ENCODE measurements at regions not wholly inside any gene's neighbourhood (a gene's known extent, or its start where the extent isn't known, plus 50 kb on each side); places are given as distances from the start of the nearest gene placed in this dataset.
A peak's percentile ranks its signal among the peaks of the same experiment; 100 is the strongest.

DNA sequence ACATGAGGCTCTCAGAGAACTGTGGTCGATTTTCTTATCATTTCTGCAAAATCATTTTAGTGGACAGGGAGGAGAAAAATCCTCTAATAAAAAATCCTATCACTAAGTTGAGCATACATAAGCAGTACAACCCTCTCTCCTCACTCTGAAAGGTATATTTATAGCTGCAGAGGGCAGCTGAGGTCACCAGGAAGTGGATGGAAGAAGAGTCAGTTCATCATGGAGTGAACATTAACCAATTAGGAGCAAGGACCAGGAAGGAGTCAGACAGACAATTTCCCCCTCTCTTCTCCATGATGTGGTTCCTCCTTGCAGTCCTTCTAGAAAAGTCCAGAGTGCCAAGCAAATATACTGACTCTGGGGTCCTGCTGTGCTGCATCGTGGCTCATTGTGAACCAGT is 253.7 kb downstream of the TOX3 start:
- H3K36me3 Mint-ChIP-seq, result no peaks in the 10 kb centered on the region
- no peaks in the 10 kb centered on the region for H3K27me3 Mint-ChIP-seq
- ATAC-seq (replicated peaks) (no peak), DNase-seq (no peak)
- peaks cover 0 to 6% of the 10 kb centered on the region in 2 donors for H3K9me3 Mint-ChIP-seq
- H3K27ac Mint-ChIP-seq, result no peak overlapping the region
- H3K4me3 Mint-ChIP-seq, result no peak overlapping the region
- no peaks in the 10 kb centered on the region for H3K4me1 Mint-ChIP-seq

DNA sequence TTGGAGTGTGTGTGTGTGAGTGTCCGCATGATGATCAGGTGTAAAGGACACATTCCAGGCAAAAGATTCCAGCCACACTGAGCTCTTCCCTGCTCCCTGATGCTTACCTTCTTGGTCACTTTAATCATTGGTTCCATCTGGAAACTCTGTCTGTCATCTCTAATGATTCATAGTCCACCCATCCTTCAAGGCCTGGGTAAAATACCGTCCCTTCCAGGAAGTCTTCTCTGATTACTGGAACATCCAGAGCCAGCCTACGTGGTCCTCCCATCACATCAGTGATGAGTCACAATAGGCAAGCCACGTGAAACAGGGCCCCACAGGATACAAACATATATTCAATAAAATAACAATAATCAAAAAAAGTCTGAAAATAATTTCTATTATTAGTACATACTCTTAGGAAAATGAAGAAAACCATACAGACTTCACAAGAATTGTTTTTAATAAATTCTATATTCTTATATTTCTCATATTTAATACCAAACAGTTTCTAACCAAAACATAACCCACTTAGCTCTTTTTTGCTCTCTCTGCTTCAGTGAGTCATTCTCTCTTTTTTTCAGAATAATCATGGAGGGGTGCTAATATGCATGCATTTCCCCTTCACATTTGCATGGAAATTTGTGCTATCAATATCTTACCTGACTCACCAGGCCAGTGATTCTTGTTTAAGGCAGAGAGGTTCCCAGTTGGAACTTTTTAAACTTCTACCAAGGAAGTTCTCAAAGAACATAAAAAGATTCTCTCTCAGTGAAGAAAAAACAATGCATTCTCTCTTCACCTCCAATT is 263.2 kb downstream of the TOX3 start:
- Mint-ChIP-seq H3K9me3 (peaks cover 0 to 3% of the 10 kb centered on the region in 2 donors), H3K4me1 (no peaks in the 10 kb centered on the region), H3K4me3 (no peak overlapping the region), H3K27me3 (no peaks in the 10 kb centered on the region), H3K36me3 (no peaks in the 10 kb centered on the region), H3K27ac (no peak overlapping the region)
- DNase-seq, result no peak
- no peak for ATAC-seq (replicated peaks)

DNA sequence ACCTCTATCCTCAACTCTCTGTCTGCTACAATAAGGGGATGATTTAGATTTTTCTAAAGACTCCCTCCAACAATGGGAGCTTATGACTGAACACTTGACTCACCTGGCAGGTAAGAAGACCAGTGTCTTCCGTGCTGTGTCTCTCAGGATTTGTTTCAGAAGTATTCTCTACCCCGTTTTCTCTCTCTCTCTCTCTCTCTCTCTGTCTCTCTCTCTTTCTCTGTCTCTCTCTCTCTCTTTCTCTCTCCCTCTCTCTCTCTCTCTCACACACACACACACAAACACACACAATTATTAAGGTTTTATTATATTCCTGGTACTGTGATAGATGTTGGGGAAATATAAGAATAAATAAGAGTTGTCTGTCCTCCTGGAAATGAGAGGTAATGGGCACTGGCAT is 263.9 kb downstream of the TOX3 start:
- Mint-ChIP-seq H3K4me3 (no peak overlapping the region), H3K4me1 (no peaks in the 10 kb centered on the region), H3K36me3 (no peaks in the 10 kb centered on the region), H3K27me3 (no peaks in the 10 kb centered on the region), H3K9me3 (peaks cover 0 to 1% of the 10 kb centered on the region in 2 donors), H3K27ac (no peak overlapping the region)
- ATAC-seq (replicated peaks) (no peak), DNase-seq (no peak)

DNA sequence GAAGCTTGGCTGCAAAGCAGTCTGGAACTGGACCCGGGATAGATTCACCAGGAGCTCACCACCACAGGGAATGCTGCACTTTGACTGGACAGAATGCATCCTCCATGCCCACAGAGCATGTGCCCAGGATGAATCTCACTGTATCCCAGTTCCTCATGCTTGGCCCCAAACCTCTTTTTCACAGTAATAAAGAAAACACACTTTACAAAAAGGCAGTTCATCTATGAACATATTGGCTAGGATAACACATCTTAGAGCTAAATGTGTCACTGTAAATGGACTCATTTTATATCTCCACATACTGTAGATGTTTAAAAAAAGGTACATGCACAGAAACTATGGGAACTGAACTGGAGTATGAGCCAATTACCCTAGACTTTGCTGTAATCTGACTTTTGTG is 266.9 kb downstream of the TOX3 start:
- Mint-ChIP-seq H3K4me3 (no peak overlapping the region), H3K9me3 (peaks cover 0 to 1% of the 10 kb centered on the region in 2 donors), H3K27ac (no peak overlapping the region), H3K27me3 (no peaks in the 10 kb centered on the region), H3K36me3 (no peaks in the 10 kb centered on the region), H3K4me1 (no peaks in the 10 kb centered on the region)
- DNase-seq, result no peak
- ATAC-seq (replicated peaks), result no peak

DNA sequence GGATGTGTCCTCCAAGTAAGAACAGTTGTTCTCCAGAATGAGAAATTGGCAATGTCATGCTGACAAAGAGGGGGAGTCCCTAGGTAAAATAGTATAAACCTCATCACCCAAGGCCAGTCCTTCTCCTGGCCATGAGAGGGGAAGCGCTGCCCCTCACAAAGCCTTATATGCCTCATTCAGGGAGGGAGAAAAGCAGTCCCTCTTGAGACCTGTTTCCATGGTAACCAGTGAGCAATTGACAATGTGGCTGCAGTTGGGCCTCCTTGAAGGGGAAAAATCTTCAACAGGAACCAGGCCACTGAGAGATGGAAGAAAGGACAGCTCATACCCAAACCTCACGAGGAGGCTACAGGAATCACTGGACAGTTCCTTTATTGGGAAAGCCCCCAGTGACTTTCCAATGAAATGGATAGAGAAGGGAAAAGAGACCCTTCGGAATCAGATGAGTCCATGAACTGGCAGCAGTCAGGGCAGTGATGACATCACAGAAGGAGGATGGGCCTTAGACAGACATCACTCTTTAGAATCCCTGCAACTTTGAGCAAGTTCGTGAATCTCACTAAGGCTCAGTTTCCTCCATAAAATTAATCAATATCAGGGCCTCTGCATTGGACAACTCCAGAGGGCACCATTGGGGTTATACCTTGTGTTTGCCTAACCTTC is 275.7 kb downstream of the TOX3 start:
- no peak overlapping the region for H3K4me3 Mint-ChIP-seq
- no peaks in the 10 kb centered on the region for H3K27me3 Mint-ChIP-seq
- no peaks in the 10 kb centered on the region for H3K36me3 Mint-ChIP-seq
- ATAC-seq (replicated peaks), result peak; percentile 33 to 61
- no peaks in the 10 kb centered on the region for H3K4me1 Mint-ChIP-seq
- no peak overlapping the region for H3K27ac Mint-ChIP-seq
- H3K9me3 Mint-ChIP-seq, result peaks cover 0 to 5% of the 10 kb centered on the region in 2 donors
- no peak for DNase-seq

DNA sequence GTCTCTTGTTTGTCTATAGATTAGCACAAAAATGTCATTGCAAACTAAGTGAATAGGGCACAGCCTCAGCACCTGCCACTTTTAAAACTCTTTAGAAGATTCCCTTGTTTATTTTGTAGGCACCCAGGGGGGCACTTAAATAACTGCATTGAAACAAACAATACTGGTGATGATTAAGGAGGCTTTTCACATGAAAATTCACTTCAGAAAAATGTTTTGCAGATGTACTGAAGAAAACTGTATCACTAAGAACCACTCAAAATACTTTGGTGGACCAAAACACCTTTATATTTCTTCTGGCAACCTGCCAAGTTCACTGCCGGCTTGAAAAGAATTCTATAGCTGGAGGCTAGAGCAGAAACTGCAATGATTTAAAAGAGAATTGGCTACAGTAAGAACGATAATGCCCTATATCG is 281.5 kb downstream of the TOX3 start:
- no peaks in the 10 kb centered on the region for H3K27me3 Mint-ChIP-seq
- H3K9me3 Mint-ChIP-seq, result peaks cover 0 to 3% of the 10 kb centered on the region in 2 donors
- no peak overlapping the region for H3K27ac Mint-ChIP-seq
- H3K4me3 Mint-ChIP-seq, result no peak overlapping the region
- ATAC-seq (replicated peaks) (no peak), DNase-seq (no peak)
- no peaks in the 10 kb centered on the region for H3K36me3 Mint-ChIP-seq
- H3K4me1 Mint-ChIP-seq, result no peaks in the 10 kb centered on the region

DNA sequence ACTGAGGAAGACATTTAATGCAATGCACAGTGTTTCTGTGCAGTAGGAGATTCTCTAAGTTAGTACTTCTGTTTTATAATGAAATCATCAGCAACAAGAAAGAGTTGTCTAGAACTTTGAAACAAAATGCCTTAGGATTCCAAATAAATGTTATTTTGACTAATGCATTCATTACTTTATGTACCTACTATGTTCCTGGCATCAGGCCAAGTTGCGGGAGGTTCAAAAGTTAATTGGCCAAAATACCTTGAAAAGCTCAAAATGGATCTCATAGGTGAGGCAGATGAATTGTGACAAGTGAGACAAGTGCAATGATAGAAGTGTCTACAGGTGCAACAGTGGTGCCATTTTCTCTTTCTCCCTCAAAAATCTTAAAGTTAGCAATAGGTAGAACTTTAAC is 289.4 kb downstream of the TOX3 start:
- Mint-ChIP-seq H3K36me3 (no peaks in the 10 kb centered on the region), H3K4me3 (no peak overlapping the region), H3K27me3 (no peaks in the 10 kb centered on the region), H3K27ac (no peak overlapping the region), H3K4me1 (no peaks in the 10 kb centered on the region), H3K9me3 (no peaks in the 10 kb centered on the region)
- DNase-seq, result no peak
- ATAC-seq (replicated peaks), result no peak

DNA sequence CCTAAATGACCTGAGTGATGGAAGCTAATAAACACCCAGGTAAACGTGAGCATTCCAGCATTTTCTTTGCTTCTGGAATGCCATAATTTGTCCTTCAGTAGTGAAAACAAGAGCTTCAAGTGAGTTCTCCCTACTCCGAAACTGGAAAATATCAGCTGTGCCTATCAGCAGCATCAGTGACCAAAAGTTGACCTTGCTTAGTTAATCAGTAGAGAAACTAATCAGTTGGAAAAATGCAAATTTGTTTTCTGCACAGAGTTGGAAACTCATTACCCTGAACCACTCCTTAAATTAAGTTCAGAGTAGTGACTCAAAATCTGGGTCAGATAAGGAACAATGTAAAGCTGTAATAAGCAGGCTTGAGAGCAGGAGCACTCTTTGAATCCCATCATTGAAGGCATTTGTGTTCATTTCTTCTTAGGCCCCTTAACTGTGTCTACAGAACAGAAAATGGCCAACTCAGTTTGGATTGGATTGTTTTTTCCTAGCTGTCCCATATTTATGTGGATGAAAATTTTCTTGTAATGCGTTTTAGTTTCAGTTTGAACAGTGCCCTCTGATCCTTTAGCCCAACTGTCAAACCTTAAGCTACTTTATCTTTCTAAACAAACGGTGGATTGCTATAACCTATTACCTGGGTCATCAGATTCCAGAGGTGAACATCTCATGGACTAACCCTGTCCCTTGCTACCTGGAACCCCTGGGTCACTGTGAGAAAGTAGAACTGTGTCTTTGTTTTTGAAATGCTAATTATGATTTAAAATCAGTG is 290.4 kb downstream of the TOX3 start:
- ATAC-seq (replicated peaks), result no peak
- Mint-ChIP-seq H3K4me1 (no peaks in the 10 kb centered on the region), H3K27me3 (no peaks in the 10 kb centered on the region), H3K9me3 (no peaks in the 10 kb centered on the region), H3K27ac (no peak overlapping the region), H3K4me3 (no peak overlapping the region), H3K36me3 (no peaks in the 10 kb centered on the region)
- DNase-seq, result no peak

DNA sequence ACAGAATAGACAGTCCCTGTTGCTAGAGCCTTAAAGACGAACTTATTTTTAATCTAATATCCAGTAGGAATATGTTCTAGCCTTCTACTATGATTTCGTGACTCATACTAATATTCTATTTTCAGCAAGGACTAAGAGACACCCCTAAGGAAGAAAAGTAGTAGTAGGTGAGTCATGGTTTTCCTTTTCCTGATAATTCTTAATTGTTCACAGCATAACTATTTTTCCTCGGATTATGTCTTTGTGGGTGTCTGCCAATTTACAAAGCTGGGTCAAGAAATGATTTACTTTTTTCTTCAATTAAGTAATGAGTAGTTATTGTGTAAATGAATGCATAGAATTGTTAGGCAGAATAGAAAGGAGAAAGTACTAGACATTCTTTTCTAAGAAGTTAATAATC is 292.2 kb downstream of the TOX3 start:
- Mint-ChIP-seq H3K4me1 (no peaks in the 10 kb centered on the region), H3K27ac (no peak overlapping the region), H3K9me3 (no peaks in the 10 kb centered on the region), H3K36me3 (no peaks in the 10 kb centered on the region), H3K4me3 (no peak overlapping the region), H3K27me3 (no peaks in the 10 kb centered on the region)
- DNase-seq (no peak), ATAC-seq (replicated peaks) (no peak)

DNA sequence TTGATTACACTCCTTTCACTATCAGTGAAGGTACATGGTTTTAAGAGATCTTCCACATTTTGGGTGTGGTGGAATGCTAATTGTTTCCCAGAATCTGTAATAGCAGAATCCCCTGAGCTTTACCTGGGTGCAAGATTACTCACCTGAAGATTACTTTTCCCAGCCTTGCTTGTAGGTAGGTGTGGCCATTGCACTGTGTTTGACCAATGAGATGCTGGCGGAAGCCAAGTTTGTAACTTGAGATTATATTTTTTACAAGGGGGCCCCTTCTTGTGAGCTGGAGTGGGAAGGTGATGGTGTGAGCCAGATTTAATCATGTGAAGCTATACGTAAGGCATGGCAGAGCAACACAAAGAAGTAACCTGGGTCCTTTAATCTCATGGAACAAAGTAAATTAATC is 294.3 kb downstream of the TOX3 start:
- no peak for DNase-seq
- ATAC-seq (replicated peaks), result no peak
- Mint-ChIP-seq H3K4me3 (no peak overlapping the region), H3K27me3 (no peaks in the 10 kb centered on the region), H3K27ac (no peak overlapping the region), H3K9me3 (peaks cover 9 to 10% of the 10 kb centered on the region in 2 donors), H3K36me3 (no peaks in the 10 kb centered on the region), H3K4me1 (no peaks in the 10 kb centered on the region)

DNA sequence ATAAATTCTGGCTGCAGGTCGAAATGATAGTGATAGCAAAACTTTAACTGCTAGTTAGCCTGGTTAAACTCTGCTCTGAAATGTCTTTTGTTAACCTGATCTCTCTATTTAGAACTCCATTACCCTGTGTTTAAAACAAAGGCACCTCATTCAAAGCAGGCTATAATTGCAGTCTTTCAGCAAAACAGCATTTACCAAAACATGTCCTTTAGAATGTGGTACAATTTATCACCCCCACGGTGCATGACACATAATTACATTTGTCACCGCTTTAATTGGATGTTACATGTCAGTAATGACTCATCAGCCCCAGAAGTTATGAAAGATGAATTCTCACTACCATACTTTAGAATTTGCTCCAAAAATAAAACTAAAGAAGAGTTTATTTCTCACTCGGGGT is 295.4 kb downstream of the TOX3 start:
- H3K4me3 Mint-ChIP-seq, result no peak overlapping the region
- H3K4me1 Mint-ChIP-seq, result no peaks in the 10 kb centered on the region
- H3K36me3 Mint-ChIP-seq, result no peaks in the 10 kb centered on the region
- DNase-seq, result no peak
- no peak for ATAC-seq (replicated peaks)
- H3K9me3 Mint-ChIP-seq, result peaks cover 13 to 16% of the 10 kb centered on the region in 2 donors
- no peaks in the 10 kb centered on the region for H3K27me3 Mint-ChIP-seq
- no peak overlapping the region for H3K27ac Mint-ChIP-seq

DNA sequence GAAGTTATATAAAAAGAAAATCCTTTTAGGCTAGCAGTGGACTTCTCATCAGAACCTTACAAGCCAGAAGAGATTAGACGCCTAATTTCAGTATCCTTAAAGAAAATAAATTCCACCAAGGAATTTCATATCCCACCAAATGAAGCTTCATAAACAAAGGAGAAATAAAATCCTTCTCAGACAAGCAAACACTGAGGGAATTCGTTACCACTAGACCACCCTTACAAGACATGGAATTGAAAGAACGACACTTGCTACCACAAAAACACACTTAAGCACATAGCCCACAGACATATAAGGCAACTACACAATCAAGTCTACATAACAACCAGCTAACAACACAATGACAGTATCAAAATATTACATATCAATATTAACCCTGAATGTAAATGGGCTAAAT is 299.2 kb downstream of the TOX3 start:
- H3K27ac Mint-ChIP-seq, result no peak overlapping the region
- H3K36me3 Mint-ChIP-seq, result no peaks in the 10 kb centered on the region
- H3K27me3 Mint-ChIP-seq, result no peaks in the 10 kb centered on the region

DNA sequence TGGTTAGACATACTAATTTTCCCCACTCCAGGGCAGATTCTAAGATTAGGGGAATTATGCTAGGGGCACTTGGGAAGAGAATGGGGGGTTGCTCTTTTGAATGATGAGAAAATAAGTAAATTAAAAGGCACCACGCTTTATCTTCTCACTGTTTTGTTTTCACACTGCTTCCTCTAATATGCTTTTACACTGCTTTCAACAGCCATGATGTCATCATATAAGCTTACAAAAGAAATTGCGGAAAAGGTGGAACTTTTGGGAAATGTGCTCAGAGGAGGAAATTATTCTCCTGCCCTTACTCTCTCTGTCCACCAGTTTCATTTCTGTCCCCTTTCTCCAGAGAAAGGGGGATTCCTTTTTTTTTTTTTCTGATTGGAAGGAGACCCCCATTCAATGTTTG is 308.2 kb downstream of the TOX3 start:
- ATAC-seq (replicated peaks), result no peak
- H3K36me3 Mint-ChIP-seq, result no peaks in the 10 kb centered on the region
- H3K27ac Mint-ChIP-seq, result no peak overlapping the region
- H3K9me3 Mint-ChIP-seq, result peaks cover 0 to 2% of the 10 kb centered on the region in 2 donors
- DNase-seq, result no peak
- no peaks in the 10 kb centered on the region for H3K27me3 Mint-ChIP-seq
- H3K4me1 Mint-ChIP-seq, result no peaks in the 10 kb centered on the region
- H3K4me3 Mint-ChIP-seq, result no peak overlapping the region

More for the DNA sequence above, 299.2 kb downstream of the TOX3 start:
- Mint-ChIP-seq H3K4me3 (no peak overlapping the region), H3K4me1 (no peaks in the 10 kb centered on the region), H3K9me3 (peaks cover 14 to 19% of the 10 kb centered on the region in 2 donors)
- ATAC-seq (replicated peaks) (no peak), DNase-seq (no peak)

DNA sequence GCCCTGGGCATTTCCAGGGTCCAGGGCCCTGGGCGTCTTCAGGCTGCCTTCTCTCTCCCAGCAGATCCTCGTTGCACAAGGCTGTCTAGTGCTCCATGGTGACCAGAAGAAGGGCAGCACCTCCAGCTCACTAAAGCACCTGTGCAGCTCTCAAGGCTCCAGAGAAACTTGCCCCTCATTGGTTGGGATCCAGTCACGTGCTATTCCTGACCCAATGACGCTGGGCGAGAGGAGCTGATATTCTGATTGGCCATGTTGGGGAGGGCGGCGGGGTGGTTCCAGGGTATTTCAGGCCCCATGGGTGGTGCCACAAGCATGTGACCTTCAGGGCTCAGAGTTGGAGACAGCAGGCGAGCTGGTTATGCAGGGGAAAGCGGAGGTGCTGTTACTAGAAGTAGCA is 309.1 kb downstream of the TOX3 start:
- H3K4me3 Mint-ChIP-seq, result no peak overlapping the region
- no peaks in the 10 kb centered on the region for H3K4me1 Mint-ChIP-seq
- H3K36me3 Mint-ChIP-seq, result no peaks in the 10 kb centered on the region
- no peaks in the 10 kb centered on the region for H3K27me3 Mint-ChIP-seq
- ATAC-seq (replicated peaks) (no peak), DNase-seq (no peak)
- no peak overlapping the region for H3K27ac Mint-ChIP-seq
- H3K9me3 Mint-ChIP-seq, result peaks cover 0 to 2% of the 10 kb centered on the region in 2 donors

DNA sequence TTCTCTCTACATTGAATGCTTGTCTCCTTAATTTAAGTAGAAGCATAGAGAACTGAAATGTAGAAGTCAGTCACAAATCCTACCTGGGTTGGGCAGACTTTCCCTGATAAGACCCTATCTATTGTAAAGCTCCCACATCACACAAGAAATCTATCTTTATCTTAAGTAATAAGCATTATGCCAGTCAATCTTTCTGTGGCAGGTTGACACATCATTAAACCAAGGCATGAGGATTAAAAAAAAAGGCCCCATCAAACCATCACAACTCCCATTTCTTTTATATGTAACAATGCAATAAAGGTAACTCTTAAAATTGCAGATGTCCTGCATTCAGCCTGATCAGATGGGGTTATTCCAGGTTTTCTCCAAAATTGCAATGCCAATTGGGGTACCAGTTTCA is 311.8 kb downstream of the TOX3 start:
- Mint-ChIP-seq H3K36me3 (no peaks in the 10 kb centered on the region), H3K9me3 (peaks cover 0 to 2% of the 10 kb centered on the region in 2 donors), H3K4me1 (no peaks in the 10 kb centered on the region), H3K27me3 (no peaks in the 10 kb centered on the region), H3K4me3 (no peak overlapping the region), H3K27ac (no peak overlapping the region)
- DNase-seq (no peak), ATAC-seq (replicated peaks) (no peak)
